K562 (cell line): ENCODE measurements at regions not wholly inside any gene's neighbourhood (a gene's known extent, or its start where the extent isn't known, plus 50 kb on each side); places are given as distances from the start of the nearest gene placed in this dataset.

Source experiments
- ATAC-seq: fragments of 200-7000 bp; cut with Tn5 transposase; 3 replicates; pipeline ENCODE4 v1.9.1; 2020; ENCODE audit warnings: moderate library complexity
- BruUV-seq: library from RNA; stranded (reverse); fragments of 400-500 nt; replicated peaks from 2 replicates; lab custom pipeline; 2021; lab: Mats Ljungman, UMichigan
- CTCF ChIA-PET: fragments of 300-600 bp; formaldehyde crosslinking; extraction: SDS; loops from one replicate; lab custom pipeline; 2021; ENCODE audit warnings: low intra/inter-chr PET ratio; lab: Yijun Ruan, JAX
- POLR2A ChIA-PET: fragments of 300-600, 350-650 bp; sonication (Branson Sonifier 250); formaldehyde crosslinking; extraction: SDS; loops from one replicate; lab custom pipeline; 2021; ENCODE audit warnings: antibody characterized with exemption, inconsistent platforms; lab: Yijun Ruan, JAX
- DNase-seq, 4 experiments: peaks; one replicate each; pipeline versions ENCODE4 v3.0.0 to v3.0.0-alpha.2; 2011 to 2018; ENCODE audit warnings: low spot score in 3 of 4, mixed read lengths in 3 of 4; ENCODE audit errors: extremely low read depth in 1 of 4
- FAIRE-seq: peaks from 2 replicates; lab custom pipeline; 2011; peaks lifted over from hg19 to GRCh38; lab: Jason Lieb, UNC
- H2AFZ ChIP-seq: 2 replicates; pipeline ENCODE4 v1.6.0; 2011; ENCODE audit warnings: low read depth, low read length, control low read depth, inconsistent platforms
- H3K27ac ChIP-seq: fragments of 200-600 bp; 3 replicates; pipeline ENCODE4 v1.8.0; 2011; ENCODE audit warnings: low read depth, mild to moderate bottlenecking, control low read depth, inconsistent platforms, low read length, moderate library complexity, mixed read lengths; ENCODE audit errors: extremely low read depth
- H3K27me3 ChIP-seq, 2 experiments: fragments of 300-600 bp in 1 of 2; 2 replicates in 1 of 2; 3 replicates in 1 of 2; pipeline versions ENCODE4 v1.6.0 to v1.8.0; 2011; ENCODE audit warnings: inconsistent platforms in 2 of 2, low read length in 2 of 2, mild to moderate bottlenecking in 1 of 2, mixed read lengths in 1 of 2, moderate library complexity in 1 of 2; ENCODE audit not compliant: control insufficient read depth in 2 of 2, insufficient read depth in 2 of 2
- H3K36me3 ChIP-seq: fragments of 300-600 bp; 3 replicates; pipeline ENCODE4 v1.8.0; 2011; ENCODE audit warnings: mild to moderate bottlenecking, low read length, inconsistent platforms; ENCODE audit not compliant: control insufficient read depth, insufficient read depth
- H3K4me1 ChIP-seq, 2 experiments: fragments of 200-600 bp in 1 of 2; replicated peaks in 1 of 2; 2 replicates in 1 of 2; 3 replicates in 1 of 2; pipeline versions ENCODE4 v1.5.1 to v1.8.0; 2011; ENCODE audit warnings: inconsistent platforms in 2 of 2, low read length in 2 of 2, mild to moderate bottlenecking in 1 of 2, mixed read lengths in 1 of 2, moderate library complexity in 1 of 2; ENCODE audit not compliant: control insufficient read depth in 2 of 2, insufficient read depth in 2 of 2
- H3K4me2 ChIP-seq: 2 replicates; pipeline ENCODE4 v1.6.1; 2011; ENCODE audit warnings: low read length, control low read depth, inconsistent platforms, mixed read lengths; ENCODE audit not compliant: insufficient read depth
- H3K4me3 ChIP-seq: fragments of 200-600 bp; sonication (generic), shearing (Covaris generic); 2 replicates; pipeline ENCODE4 v1.5.1; 2016; ENCODE audit warnings: control low read depth, inconsistent platforms
- H3K79me2 ChIP-seq: fragments of 200-600 bp; 3 replicates; pipeline ENCODE4 v1.8.0; 2011; ENCODE audit warnings: low read length, inconsistent platforms; ENCODE audit not compliant: control insufficient read depth, insufficient read depth
- H3K9ac ChIP-seq, 2 experiments: 2 replicates each; pipeline versions ENCODE4 v1.6.0 to v1.6.1; 2011; ENCODE audit warnings: low read depth in 2 of 2, low read length in 2 of 2, control low read depth in 1 of 2, inconsistent platforms in 1 of 2, mild to moderate bottlenecking in 1 of 2, mixed read lengths in 1 of 2; ENCODE audit not compliant: insufficient read depth in 1 of 2
- H3K9me1 ChIP-seq: one replicate; pipeline ENCODE4 v1.6.0; 2011; ENCODE audit warnings: inconsistent platforms, mild to moderate bottlenecking, low read length, moderate library complexity; ENCODE audit not compliant: control insufficient read depth, insufficient read depth
- H3K9me3 ChIP-seq: replicated peaks from 2 replicates; pipeline ENCODE4 v1.5.1; 2011; ENCODE audit warnings: low read depth, low read length, inconsistent platforms; ENCODE audit not compliant: control insufficient read depth, insufficient read depth
- H4K20me1 ChIP-seq: replicated peaks from 2 replicates; pipeline ENCODE4 v1.6.1; 2011; ENCODE audit warnings: low read length, inconsistent platforms, mixed read lengths; ENCODE audit not compliant: control insufficient read depth, insufficient read depth
- ATF7 ChIP-seq: fragments of 450-650 bp; IDR thresholded peaks from 2 replicates; pipeline ENCODE4 v1.7.1; 2014; ENCODE audit warnings: mild to moderate bottlenecking, moderate library complexity
- CBX1 ChIP-seq: sonication (generic); IDR thresholded peaks from 2 replicates; pipeline ENCODE4 v1.6.1; 2016; ENCODE audit warnings: antibody characterized with exemption, low read depth, mild to moderate bottlenecking
- CREM ChIP-seq: IDR thresholded peaks from 2 replicates; pipeline ENCODE4 v1.6.1; 2014; ENCODE audit warnings: antibody characterized with exemption, low read depth
- ELK1 ChIP-seq: sonication (generic); formaldehyde crosslinking; IDR thresholded peaks from 2 replicates; pipeline ENCODE4 v1.8.1; 2022; ENCODE audit warnings: missing genetic modification reagents
- HNRNPUL1 ChIP-seq: fragments of 200-400 bp; formaldehyde crosslinking; IDR thresholded peaks from 2 replicates; pipeline ENCODE4 v1.6.1; 2017; ENCODE audit warnings: low read length
- MEF2A ChIP-seq: IDR thresholded peaks from 2 replicates; pipeline ENCODE4 v1.6.1; 2011; ENCODE audit warnings: low read depth, mild to moderate bottlenecking, low read length, moderate library complexity; ENCODE audit not compliant: control insufficient read depth
- NCOA1 ChIP-seq: fragments of 450-650 bp; IDR thresholded peaks from 2 replicates; pipeline ENCODE4 v1.6.1; 2016; ENCODE audit warnings: low read depth
- NCOA6 ChIP-seq: fragments of 450-650 bp; IDR thresholded peaks from 2 replicates; pipeline ENCODE4 v1.6.1; 2017; ENCODE audit warnings: mild to moderate bottlenecking
- NFRKB ChIP-seq: fragments of 450-650 bp; IDR thresholded peaks from 2 replicates; pipeline ENCODE4 v1.6.1; 2016; ENCODE audit warnings: low read depth
- PHTF2 ChIP-seq: fragments of 250-450 bp; sonication (Bioruptor Pico); IDR thresholded peaks from 2 replicates; pipeline ENCODE4 v1.5.0; 2021; ENCODE audit warnings: mild to moderate bottlenecking
- RB1 ChIP-seq: fragments of 450-650 bp; IDR thresholded peaks from 2 replicates; pipeline ENCODE4 v1.6.1; 2017; ENCODE audit warnings: low read depth, mild to moderate bottlenecking
- RBM17 ChIP-seq: fragments of 200-400 bp; formaldehyde crosslinking; IDR thresholded peaks from 2 replicates; pipeline ENCODE4 v1.6.1; 2017; ENCODE audit warnings: low read depth, mild to moderate bottlenecking, low read length, borderline replicate concordance
- TEAD1 ChIP-seq, 2 experiments: fragments of 450-650 bp in 1 of 2; sonication (generic) in 1 of 2; formaldehyde crosslinking; IDR thresholded peaks; 2 replicates each; pipeline versions ENCODE4 v1.4.0 to v1.8.0; 2020 to 2022; ENCODE audit warnings: mild to moderate bottlenecking in 2 of 2, missing genetic modification reagents in 1 of 2
- YBX1 ChIP-seq: fragments of 450-650 bp; IDR thresholded peaks from 2 replicates; pipeline ENCODE4 v1.7.1; 2016; ENCODE audit warnings: mild to moderate bottlenecking
- ZNF134 ChIP-seq: fragments of 250-450 bp; sonication (Bioruptor Pico); conservative IDR thresholded peaks from 2 replicates; pipeline ENCODE4 v1.4.0; 2020
- ZNF316 ChIP-seq: fragments of 450-650 bp; IDR thresholded peaks from 2 replicates; pipeline ENCODE4 v1.6.1; 2016
- ZNF644 ChIP-seq: fragments of 200-800 bp; sonication (Bioruptor generic); IDR thresholded peaks from 2 replicates; pipeline ENCODE4 v1.6.1; 2016; ENCODE audit warnings: low read depth, missing genetic modification characterization, missing compliant biosample characterization
- ZNF75A ChIP-seq: fragments of 450-650 bp; formaldehyde crosslinking; IDR thresholded peaks from 2 replicates; pipeline ENCODE4 v1.4.0; 2020; ENCODE audit warnings: mild to moderate bottlenecking
- ZNF764 ChIP-seq: fragments of 250-450 bp; sonication (Bioruptor Pico); IDR thresholded peaks from 2 replicates; pipeline ENCODE4 v1.4.0; 2020; ENCODE audit warnings: low read depth, mild to moderate bottlenecking, moderate library complexity
- WGBS: fragments of 100-300 bp; shearing (Covaris generic); methylation state at CpG from one replicate; pipeline ENCODE4 v1.1.6; 2016; ENCODE audit warnings: low coverage, mixed read lengths; ENCODE audit not compliant: insufficient coverage; ENCODE audit errors: missing lambda C conversion rate; 5-methylcytosine and 5-hydroxymethylcytosine counted together
- in situ Hi-C: fragments of 300-500 bp; cut with MboI; formaldehyde crosslinking; loops from 4 replicates; pipeline ENCODE4 v1.15.0; 2018; ENCODE audit warnings: inconsistent platforms, mixed read lengths
- intact Hi-C: fragments of 100-400 bp; cut with micrococcal nuclease; formaldehyde crosslinking; loops from 2 replicates; pipeline ENCODE4 v1.14.2; 2022
- TF ChIP-seq, protein P1 (sequence below), 2 experiments: fragments of 250-450 bp in 1 of 2; fragments of 450-650 bp in 1 of 2; sonication (Bioruptor Pico) in 1 of 2; IDR thresholded peaks; 2 replicates each; pipeline versions ENCODE4 v1.6.1 to v1.8.0; 2016 to 2021; ENCODE audit warnings: mild to moderate bottlenecking in 2 of 2, moderate library complexity in 2 of 2, missing compliant biosample characterization in 1 of 2, missing genetic modification characterization in 1 of 2
- TF ChIP-seq, protein P2 (sequence below): fragments of 250-450 bp; sonication (Bioruptor Pico); IDR thresholded peaks from 2 replicates; pipeline ENCODE4 v1.4.0; 2020; ENCODE audit warnings: borderline replicate concordance

DNA sequence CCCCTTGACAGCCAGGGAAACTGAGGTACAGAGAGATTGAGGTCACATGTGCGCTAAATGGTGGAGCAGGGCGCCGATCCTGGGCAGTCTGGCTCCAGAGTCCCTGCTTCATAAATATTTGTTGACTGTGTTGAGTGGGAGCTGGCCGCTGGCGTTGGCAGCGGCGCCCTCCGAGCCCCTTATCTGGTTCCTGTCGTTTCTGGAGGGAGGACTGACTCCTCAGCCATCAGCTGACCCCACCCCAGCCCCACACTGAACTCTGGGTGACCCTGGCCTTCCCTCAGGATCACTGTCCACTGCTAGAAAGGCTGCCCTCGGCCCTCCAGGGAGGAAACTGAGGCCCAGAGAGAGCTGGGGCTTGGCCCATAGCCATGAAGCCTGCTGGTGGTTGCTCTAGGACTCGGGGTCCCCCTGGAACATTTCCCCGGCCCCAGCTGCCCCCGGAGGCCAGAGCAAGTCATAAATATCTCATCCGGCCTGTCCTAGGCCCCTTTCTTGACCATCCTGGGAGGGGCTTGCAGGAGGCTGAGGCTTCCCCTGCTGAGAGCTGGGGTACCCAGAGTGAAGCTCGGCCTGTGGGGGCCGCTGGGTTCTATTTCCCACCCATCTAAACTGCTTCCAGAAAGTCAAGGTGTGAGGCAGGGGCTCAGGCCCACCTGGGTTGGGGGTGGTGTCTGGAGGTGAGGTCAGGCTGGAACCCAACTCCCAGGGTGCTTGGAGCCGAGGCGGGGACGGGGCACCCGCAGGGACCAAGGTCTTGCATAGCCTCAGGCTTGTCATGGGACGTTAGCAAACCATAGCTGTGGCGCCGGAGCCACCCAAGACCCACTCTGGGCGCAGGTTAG lies 51.7 kb upstream of the GSE1 start:
- H3K9me1 ChIP-seq = peaks cover 4% of the 10 kb centered on the region
- peak; percentile 76 for FAIRE-seq
- H3K27ac ChIP-seq = peak overlapping the region; percentile 97
- peak in 3 of 4 experiments; percentile 64 to 94 (median 84) for DNase-seq
- peak; percentile 45 for ATAC-seq
- intact Hi-C loops = loop anchor here (10.0 kb wide), 1 partner anchor 227 kb away; no protein-coding TSS in a partner anchor
- H3K4me2 ChIP-seq = peak overlapping the region; percentile 89
- H3K27me3 ChIP-seq = no peaks in the 10 kb centered on the region
- ChIA-PET POLR2A (interaction anchor here (0.6 to 3.7 kb wide), 27 partner anchors 8 to 353 kb away, joined by 3 to 27 read pairs (median 4); partner anchors contain the start of gene GSE1), CTCF (interaction anchor here (0.5 kb wide), 1 partner anchor 308 kb away, joined by 3 read pairs; no protein-coding TSS in a partner anchor)
- H3K4me1 ChIP-seq = peaks cover 71 to 79% of the 10 kb centered on the region in 2 experiments
- peak overlapping the region; percentile 76 to 92 for H3K9ac ChIP-seq
- H3K79me2 ChIP-seq = peaks cover 100% of the 10 kb centered on the region
- no peak overlapping the region for H2AFZ ChIP-seq
- no TSS peak for BruUV-seq
- under 1% methylated on average over 24 of the region's 24 CpGs for WGBS
- peaks cover 48% of the 10 kb centered on the region for H4K20me1 ChIP-seq
- in situ Hi-C loops = no loop called here
- peak overlapping the region; percentile 43 for H3K4me3 ChIP-seq
- H3K36me3 ChIP-seq = peaks cover 65% of the 10 kb centered on the region
- H3K9me3 ChIP-seq = no peaks in the 10 kb centered on the region
- TF ChIP-seq PHTF2 (CRISPR knock-in tag) (0 out of 2 replicates have a peak, but pooled peaks have one; percentile 26), ZNF134 (CRISPR knock-in tag) (no peak), ZNF764 (CRISPR knock-in tag) (no peak; the same call in 1 of the 2 replicates), NCOA6 (no peak), CREM (peak; percentile 78), CBX1 (0 out of 2 replicates have a peak, but pooled peaks have one; percentile 18), YBX1 (no peak), ZNF316 (no peak), TEAD1 (CRISPR knock-in tag; IDR thresholded peaks at IDR 0.05) (peak in 1 of 2 experiments; percentile 52; a peak in 1 of 4 replicates), ZNF644 (tag) (no peak), NCOA1 (peak; percentile 42; the same call in 1 of the 2 replicates), HNRNPUL1 (no peak), ATF7 (peak; percentile 55), RB1 (no peak), NFRKB (peak; percentile 68), ELK1 (no peak), ZNF75A (CRISPR knock-in tag) (no peak), RBM17 (no peak), MEF2A (no peak)
- TF ChIP-seq, protein P1, sequence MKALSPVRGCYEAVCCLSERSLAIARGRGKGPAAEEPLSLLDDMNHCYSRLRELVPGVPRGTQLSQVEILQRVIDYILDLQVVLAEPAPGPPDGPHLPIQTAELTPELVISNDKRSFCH (CRISPR knock-in tag; IDR thresholded peaks at IDR 0.05) = no peak
- TF ChIP-seq, protein P1 (tag; IDR thresholded peaks at IDR 0.05) = peak; percentile 60; the same call in 1 of the 2 replicates
- TF ChIP-seq, protein P2, sequence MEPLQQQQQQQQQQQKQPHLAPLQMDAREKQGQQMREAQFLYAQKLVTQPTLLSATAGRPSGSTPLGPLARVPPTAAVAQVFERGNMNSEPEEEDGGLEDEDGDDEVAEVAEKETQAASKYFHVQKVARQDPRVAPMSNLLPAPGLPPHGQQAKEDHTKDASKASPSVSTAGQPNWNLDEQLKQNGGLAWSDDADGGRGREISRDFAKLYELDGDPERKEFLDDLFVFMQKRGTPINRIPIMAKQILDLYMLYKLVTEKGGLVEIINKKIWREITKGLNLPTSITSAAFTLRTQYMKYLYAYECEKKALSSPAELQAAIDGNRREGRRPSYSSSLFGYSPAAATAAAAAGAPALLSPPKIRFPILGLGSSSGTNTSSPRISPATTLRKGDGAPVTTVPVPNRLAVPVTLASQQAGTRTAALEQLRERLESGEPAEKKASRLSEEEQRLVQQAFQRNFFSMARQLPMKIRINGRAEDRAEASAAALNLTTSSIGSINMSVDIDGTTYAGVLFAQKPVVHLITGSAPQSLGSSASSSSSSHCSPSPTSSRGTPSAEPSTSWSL (CRISPR knock-in tag) = no peak
